ENCODE measurements at regions not wholly inside any gene's neighbourhood (a gene's known extent, or its start where the extent isn't known, plus 50 kb on each side); places are given as distances from the start of the nearest gene placed in this dataset.

- TF ChIP-seq CTCF (IDR thresholded peaks at IDR 0.05) (no peak), SIN3A (IDR thresholded peaks at IDR 0.05; ENCODE audit: borderline replicate concordance, insufficient read depth, low read depth, low read length) (no peak), POLR2AphosphoS5 (IDR thresholded peaks at IDR 0.05; ENCODE audit: low read depth, low read length) (no peak), TCF7L2 (IDR thresholded peaks at IDR 0.05; ENCODE audit: low read depth, low read length) (no peak), REST (IDR thresholded peaks at IDR 0.05; ENCODE audit: insufficient read depth in 1 of 2, low read depth in 2 of 2, low read length in 1 of 2) (no peak)
These were observed 1633.4 kb upstream of the LRRTM1 start for GRCh38 chr2:81937944-81938343.

Data from Panc1 (cell line).